Stomach (tissue), 4 donors: ENCODE measurements at regions not wholly inside any gene's neighbourhood (a gene's known extent, or its start where the extent isn't known, plus 50 kb on each side); places are given as distances from the start of the nearest gene placed in this dataset.

Source experiments
- CTCF ChIP-seq, 7 experiments: fragments of 450-650 bp in 4 of 7; fragments of 200-600 bp in 3 of 7; sonication (generic) in 3 of 7; IDR thresholded peaks; one replicate each; pipeline ENCODE4 v1.5.1; 2016 to 2019; ENCODE audit warnings: antibody characterized with exemption in 7 of 7, control low read depth in 2 of 7, mild to moderate bottlenecking in 1 of 7
- EP300 ChIP-seq: sonication (generic); formaldehyde crosslinking; IDR thresholded peaks from one replicate; pipeline ENCODE4 v1.6.1; 2017; ENCODE audit warnings: antibody characterized with exemption
- POLR2A ChIP-seq, 4 donors: fragments of 450-650 bp; IDR thresholded peaks; one replicate each; pipeline ENCODE4 v1.6.1; 2016; ENCODE audit warnings: antibody characterized with exemption in 4 of 4, control low read depth in 2 of 4, mild to moderate bottlenecking in 1 of 4, moderate library complexity in 1 of 4

GRCh38 chr13:58313219-58313618 lies 681.7 kb downstream of the PCDH17 start:
- TF ChIP-seq CTCF (IDR thresholded peaks at IDR 0.05), result no peak
- TF ChIP-seq POLR2A (IDR thresholded peaks at IDR 0.05), result no peak
- no peak for TF ChIP-seq EP300
